ENCODE measurements at regions not wholly inside any gene's neighbourhood (a gene's known extent, or its start where the extent isn't known, plus 50 kb on each side); places are given as distances from the start of the nearest gene placed in this dataset.

GRCh38 chr10:108104551-108105156 is 940.1 kb upstream of the SORCS1 start:
- TF ChIP-seq CTCF (IDR thresholded peaks at IDR 0.05) (no peak), POLR2A (IDR thresholded peaks at IDR 0.05) (no peak)

Measured in tibial nerve (tissue), 3 donors.